ENCODE measurements at regions not wholly inside any gene's neighbourhood (a gene's known extent, or its start where the extent isn't known, plus 50 kb on each side); places are given as distances from the start of the nearest gene placed in this dataset.

DNA sequence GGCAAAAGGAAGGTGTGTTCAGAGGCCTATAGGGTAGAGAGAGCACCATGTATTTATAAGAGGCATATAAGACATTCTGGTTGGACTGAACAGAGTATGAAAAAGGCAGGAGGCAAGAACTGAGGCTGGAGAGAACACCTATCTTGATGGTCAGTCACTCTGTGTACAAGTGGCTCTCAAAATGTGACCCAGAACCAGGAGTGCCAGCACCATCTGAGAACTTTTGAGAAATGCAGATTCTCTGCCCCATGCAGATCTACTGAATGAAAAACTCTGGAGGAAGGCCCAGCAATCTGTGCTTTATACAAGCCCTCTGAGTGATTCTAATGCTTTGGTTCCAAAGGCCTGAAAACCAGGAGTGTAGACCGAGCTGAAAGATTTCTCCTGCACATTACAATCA, 324.0 kb upstream of the IL12A start:
- H3K27me3 ChIP-seq (ENCODE audit: control insufficient read depth, extremely low read depth, insufficient read depth, low read length): no peaks in the 10 kb centered on the region
- no peak overlapping the region for H3K9ac ChIP-seq (ENCODE audit: control insufficient read depth, extremely low read depth, insufficient read depth, low read length)
- no peaks in the 10 kb centered on the region for H3K79me2 ChIP-seq (ENCODE audit: control insufficient read depth, insufficient read depth, low read length)
- DNase-seq (ENCODE audit: low read depth, low spot score) (no peak), FAIRE-seq (no peak)
- H3K27ac ChIP-seq (ENCODE audit: control insufficient read depth, insufficient read depth, low read length): no peak overlapping the region
- no peaks in the 10 kb centered on the region for H3K9me1 ChIP-seq (ENCODE audit: control insufficient read depth, extremely low read depth, insufficient read depth, low read length)
- no peak overlapping the region for H2AFZ ChIP-seq (ENCODE audit: control insufficient read depth, low read length)
- H3K4me2 ChIP-seq (ENCODE audit: control insufficient read depth, extremely low read depth, insufficient read depth, low read depth, low read length): no peak overlapping the region
- no peaks in the 10 kb centered on the region for H3K4me1 ChIP-seq (ENCODE audit: control insufficient read depth, extremely low read depth, insufficient read depth, low read length)
- dilution Hi-C loops (cut with MboI; ENCODE audit: extremely low pct_ligation_motif_present, low sequenced_read_pairs): no loop called here
- no peaks in the 10 kb centered on the region for H4K20me1 ChIP-seq (ENCODE audit: control insufficient read depth, extremely low read depth, insufficient read depth, low read length)
- H3K9me3 ChIP-seq (ENCODE audit: control insufficient read depth, low read depth, low read length): peaks cover 2% of the 10 kb centered on the region
- no peak overlapping the region for H3K4me3 ChIP-seq (ENCODE audit: control insufficient read depth in 2 of 3, extremely low read depth in 1 of 3, insufficient read depth in 2 of 3, low read depth in 1 of 3, low read length in 3 of 3)
- TF ChIP-seq EZH2 (IDR thresholded peaks at IDR 0.05; ENCODE audit: low read length): no peak
- no peak for TF ChIP-seq CTCF (optimal IDR thresholded peaks at IDR 0.05 in 1 of 3, IDR thresholded peaks at IDR 0.05 in 1 of 3, conservative IDR thresholded peaks at IDR 0.05 in 1 of 3; ENCODE audit: extremely low read depth in 1 of 3, insufficient read depth in 2 of 3, low read length in 3 of 3)
- no peaks in the 10 kb centered on the region for H3K36me3 ChIP-seq (ENCODE audit: control insufficient read depth in 2 of 2, extremely low read depth in 1 of 2, insufficient read depth in 2 of 2, low read length in 2 of 2)

GRCh38 chr3:159667261-159667660, 321.4 kb upstream of the IL12A start:
- Histone ChIP-seq H3K9me3 (ENCODE audit: control insufficient read depth, low read depth, low read length) (no peaks in the 10 kb centered on the region), H3K27me3 (ENCODE audit: control insufficient read depth, extremely low read depth, insufficient read depth, low read length) (no peaks in the 10 kb centered on the region), H2AFZ (ENCODE audit: control insufficient read depth, low read length) (no peak overlapping the region), H4K20me1 (ENCODE audit: control insufficient read depth, extremely low read depth, insufficient read depth, low read length) (no peaks in the 10 kb centered on the region), H3K4me3 (ENCODE audit: control insufficient read depth in 2 of 3, extremely low read depth in 1 of 3, insufficient read depth in 2 of 3, low read depth in 1 of 3, low read length in 3 of 3) (no peak overlapping the region), H3K79me2 (ENCODE audit: control insufficient read depth, insufficient read depth, low read length) (no peaks in the 10 kb centered on the region), H3K4me2 (ENCODE audit: control insufficient read depth, extremely low read depth, insufficient read depth, low read depth, low read length) (no peak overlapping the region), H3K9me1 (ENCODE audit: control insufficient read depth, extremely low read depth, insufficient read depth, low read length) (no peaks in the 10 kb centered on the region), H3K4me1 (ENCODE audit: control insufficient read depth, extremely low read depth, insufficient read depth, low read length) (no peaks in the 10 kb centered on the region), H3K27ac (ENCODE audit: control insufficient read depth, insufficient read depth, low read length) (no peak overlapping the region), H3K36me3 (ENCODE audit: control insufficient read depth in 2 of 2, extremely low read depth in 1 of 2, insufficient read depth in 2 of 2, low read length in 2 of 2) (no peaks in the 10 kb centered on the region), H3K9ac (ENCODE audit: control insufficient read depth, extremely low read depth, insufficient read depth, low read length) (no peak overlapping the region)
- FAIRE-seq (no peak), DNase-seq (ENCODE audit: low read depth, low spot score) (no peak)
- dilution Hi-C loops (cut with MboI; ENCODE audit: extremely low pct_ligation_motif_present, low sequenced_read_pairs): no loop called here
- TF ChIP-seq EZH2 (IDR thresholded peaks at IDR 0.05; ENCODE audit: low read length): no peak
- TF ChIP-seq CTCF (optimal IDR thresholded peaks at IDR 0.05 in 1 of 3, IDR thresholded peaks at IDR 0.05 in 1 of 3, conservative IDR thresholded peaks at IDR 0.05 in 1 of 3; ENCODE audit: extremely low read depth in 1 of 3, insufficient read depth in 2 of 3, low read length in 3 of 3): no peak
